Transverse colon (tissue), 4 donors: ENCODE measurements at regions not wholly inside any gene's neighbourhood (a gene's known extent, or its start where the extent isn't known, plus 50 kb on each side); places are given as distances from the start of the nearest gene placed in this dataset.

Experiments used
- DNase-seq: peaks from one replicate; pipeline ENCODE4 v3.0.0-alpha.2; 2019
- H3K27ac ChIP-seq, 4 donors: fragments of 200-600 bp; sonication (generic); 2 replicates each; pipeline ENCODE4 v1.5.1; 2016 to 2018; ENCODE audit warnings: inconsistent platforms in 4 of 4
- H3K27me3 ChIP-seq: fragments of 200-600 bp; sonication (generic); 2 replicates; pipeline ENCODE4 v1.5.1; 2017; ENCODE audit warnings: inconsistent platforms
- H3K36me3 ChIP-seq, 4 donors: fragments of 200-600 bp; sonication (generic); 2 replicates each; pipeline ENCODE4 v1.5.1; 2017 to 2019; ENCODE audit warnings: inconsistent platforms in 4 of 4
- H3K4me1 ChIP-seq, 4 donors: fragments of 200-600 bp; sonication (generic); 2 replicates each; pipeline ENCODE4 v1.5.1; 2017 to 2020; ENCODE audit warnings: inconsistent platforms in 4 of 4
- H3K4me3 ChIP-seq, 4 donors: fragments of 200-600 bp; sonication (generic); 1 replicate in 1 of 4; 2 replicates in 3 of 4; pipeline versions ENCODE4 v1.5.1 to v1.6.1; 2017 to 2019; ENCODE audit warnings: inconsistent platforms in 4 of 4
- H3K9me3 ChIP-seq, 2 donors: fragments of 200-600 bp; sonication (generic); 2 replicates each; pipeline ENCODE4 v1.5.1; 2017 to 2019; ENCODE audit warnings: inconsistent platforms in 2 of 2
- EP300 ChIP-seq: sonication (generic); formaldehyde crosslinking; IDR thresholded peaks from one replicate; pipeline ENCODE4 v1.6.1; 2017; ENCODE audit warnings: antibody characterized with exemption, low read depth
- POLR2A ChIP-seq: fragments of 450-650 bp; IDR thresholded peaks from one replicate; pipeline ENCODE4 v1.6.1; 2016; ENCODE audit warnings: antibody characterized with exemption, mild to moderate bottlenecking, moderate library complexity
- POLR2AphosphoS5 ChIP-seq, 3 donors: sonication (generic); formaldehyde crosslinking; IDR thresholded peaks; one replicate each; pipeline ENCODE4 v1.6.1; 2016; ENCODE audit warnings: antibody characterized with exemption in 3 of 3
- WGBS, 2 donors: methylation state at CpG; one replicate each; pipeline ENCODE4 v1.1.5; 2018; ENCODE audit warnings: low coverage in 1 of 2; 5-methylcytosine and 5-hydroxymethylcytosine counted together
- in situ Hi-C, 4 donors: fragments of 200-750 bp; cut with MboI; loops; one replicate each; pipeline versions ENCODE4 v1.15.0 to v1.15.1; 2017; ENCODE audit warnings: low sequenced_read_pairs in 3 of 4, low pct_ligation_motif_present in 1 of 4, low pct_unique_long_range_greater_than_20kb in 1 of 4
- intact Hi-C: fragments of 100-400 bp; cut with DNase I; formaldehyde crosslinking; loops from one replicate; pipeline ENCODE4 v1.15.1; 2023; ENCODE audit warnings: low total_unique reads
- TF ChIP-seq, protein P1 (sequence below), 5 experiments: fragments of 200-600 bp in 3 of 5; fragments of 450-650 bp in 2 of 5; sonication (generic) in 3 of 5; IDR thresholded peaks; 1 replicate in 2 of 5; 2 replicates in 3 of 5; pipeline ENCODE4 v1.5.1; 2016 to 2017; ENCODE audit warnings: antibody characterized with exemption in 5 of 5, inconsistent platforms in 3 of 5, mild to moderate bottlenecking in 2 of 5, moderate library complexity in 1 of 5

DNA sequence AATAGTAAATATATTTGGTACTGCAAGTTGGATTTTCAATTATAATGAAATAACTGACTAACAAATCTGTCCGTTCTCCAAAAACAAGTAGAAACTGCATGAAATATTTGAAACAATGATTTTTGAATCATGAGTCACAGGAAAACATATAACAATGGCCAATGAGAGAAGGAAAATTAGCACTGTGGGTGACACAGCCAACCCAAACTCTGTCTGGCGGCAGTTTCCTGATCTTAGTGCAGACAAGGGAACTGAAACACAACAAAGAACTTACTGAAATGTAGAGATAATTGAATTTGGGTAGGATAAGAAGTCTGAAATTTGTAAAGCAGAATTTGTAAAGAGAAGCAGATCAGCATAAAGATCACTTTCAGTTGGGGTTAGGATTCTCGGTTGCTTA, 2743.3 kb upstream of the PCDH20 start:
- Histone ChIP-seq H3K36me3 (no peaks in the 10 kb centered on the region), H3K4me1 (no peaks in the 10 kb centered on the region), H3K27ac (no peak overlapping the region), H3K9me3 (no peaks in the 10 kb centered on the region), H3K4me3 (no peak overlapping the region), H3K27me3 (no peaks in the 10 kb centered on the region)
- DNase-seq, result no peak
- in situ Hi-C loops (no loop called here), intact Hi-C loops (no loop called here)
- 48 to 67% methylated on average over 3 of the region's 3 CpGs for WGBS, 2 donors
- TF ChIP-seq EP300, result no peak
- no peak for TF ChIP-seq POLR2AphosphoS5 (IDR thresholded peaks at IDR 0.05)
- TF ChIP-seq, protein P1, sequence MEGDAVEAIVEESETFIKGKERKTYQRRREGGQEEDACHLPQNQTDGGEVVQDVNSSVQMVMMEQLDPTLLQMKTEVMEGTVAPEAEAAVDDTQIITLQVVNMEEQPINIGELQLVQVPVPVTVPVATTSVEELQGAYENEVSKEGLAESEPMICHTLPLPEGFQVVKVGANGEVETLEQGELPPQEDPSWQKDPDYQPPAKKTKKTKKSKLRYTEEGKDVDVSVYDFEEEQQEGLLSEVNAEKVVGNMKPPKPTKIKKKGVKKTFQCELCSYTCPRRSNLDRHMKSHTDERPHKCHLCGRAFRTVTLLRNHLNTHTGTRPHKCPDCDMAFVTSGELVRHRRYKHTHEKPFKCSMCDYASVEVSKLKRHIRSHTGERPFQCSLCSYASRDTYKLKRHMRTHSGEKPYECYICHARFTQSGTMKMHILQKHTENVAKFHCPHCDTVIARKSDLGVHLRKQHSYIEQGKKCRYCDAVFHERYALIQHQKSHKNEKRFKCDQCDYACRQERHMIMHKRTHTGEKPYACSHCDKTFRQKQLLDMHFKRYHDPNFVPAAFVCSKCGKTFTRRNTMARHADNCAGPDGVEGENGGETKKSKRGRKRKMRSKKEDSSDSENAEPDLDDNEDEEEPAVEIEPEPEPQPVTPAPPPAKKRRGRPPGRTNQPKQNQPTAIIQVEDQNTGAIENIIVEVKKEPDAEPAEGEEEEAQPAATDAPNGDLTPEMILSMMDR (IDR thresholded peaks at IDR 0.05), result no peak
- TF ChIP-seq POLR2A, result no peak

GRCh38 chr13:64154514-64154913, 2738.9 kb upstream of the PCDH20 start:
- Histone ChIP-seq H3K36me3 (no peaks in the 10 kb centered on the region), H3K27me3 (no peaks in the 10 kb centered on the region), H3K4me1 (no peaks in the 10 kb centered on the region), H3K4me3 (no peak overlapping the region), H3K27ac (no peak overlapping the region), H3K9me3 (peaks cover 0 to 4% of the 10 kb centered on the region in 2 donors)
- 81 to 88% methylated on average over 1 of the region's 1 CpG for WGBS, 2 donors
- in situ Hi-C loops, result no loop called here
- DNase-seq, result no peak
- intact Hi-C loops, result no loop called here
- no peak for TF ChIP-seq POLR2A
- no peak for TF ChIP-seq POLR2AphosphoS5 (IDR thresholded peaks at IDR 0.05)
- TF ChIP-seq, protein P1 (IDR thresholded peaks at IDR 0.05), result no peak
- TF ChIP-seq EP300, result no peak

DNA sequence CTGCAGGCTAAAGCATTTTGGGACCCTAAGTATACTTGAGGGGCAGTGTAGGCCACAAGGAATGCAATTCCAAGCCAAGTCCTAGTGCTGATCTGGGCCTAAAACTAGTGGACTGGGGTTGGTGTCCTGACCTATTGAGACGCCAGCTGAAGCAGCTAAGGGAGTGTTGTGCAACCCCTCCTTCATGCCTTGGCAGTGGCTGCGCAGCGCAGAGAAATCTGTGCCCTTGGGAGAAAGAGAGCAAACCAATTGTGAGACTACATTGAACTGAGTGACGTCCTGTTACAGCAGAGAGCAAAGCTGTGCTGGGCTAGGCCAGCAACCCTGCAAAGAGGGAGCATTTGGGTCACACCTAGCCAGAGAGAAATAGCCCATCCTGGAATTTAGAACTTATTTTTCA, 2715.0 kb upstream of the PCDH20 start:
- no peaks in the 10 kb centered on the region for H3K9me3 ChIP-seq
- no peak overlapping the region for H3K4me3 ChIP-seq
- in situ Hi-C loops, result no loop called here
- H3K27ac ChIP-seq, result no peak overlapping the region
- intact Hi-C loops, result no loop called here
- DNase-seq, result no peak
- 87% methylated on average over 4 of the region's 4 CpGs; no CpG with 5 or more reads in 1 of the 2 donors for WGBS, 2 donors
- no peaks in the 10 kb centered on the region for H3K4me1 ChIP-seq
- H3K36me3 ChIP-seq, result no peaks in the 10 kb centered on the region
- no peaks in the 10 kb centered on the region for H3K27me3 ChIP-seq
- no peak for TF ChIP-seq EP300
- no peak for TF ChIP-seq POLR2A
- TF ChIP-seq, protein P1 (IDR thresholded peaks at IDR 0.05), result no peak
- TF ChIP-seq POLR2AphosphoS5 (IDR thresholded peaks at IDR 0.05), result no peak

- 28% methylated on average over 3 of the region's 3 CpGs; no CpG with 5 or more reads in 1 of the 2 donors for WGBS, 2 donors
- no peaks in the 10 kb centered on the region for H3K36me3 ChIP-seq
- H3K27ac ChIP-seq, result no peak overlapping the region
- H3K27me3 ChIP-seq, result no peaks in the 10 kb centered on the region
- H3K9me3 ChIP-seq, result no peaks in the 10 kb centered on the region
- in situ Hi-C loops, result no loop called here
- intact Hi-C loops, result no loop called here
- no peaks in the 10 kb centered on the region for H3K4me1 ChIP-seq
- H3K4me3 ChIP-seq, result no peak overlapping the region
- TF ChIP-seq POLR2A, result no peak
- no peak for TF ChIP-seq EP300
- no peak for DNase-seq
Measured at GRCh38 chr13:64130171-64130570, 2714.5 kb upstream of the PCDH20 start.

DNA sequence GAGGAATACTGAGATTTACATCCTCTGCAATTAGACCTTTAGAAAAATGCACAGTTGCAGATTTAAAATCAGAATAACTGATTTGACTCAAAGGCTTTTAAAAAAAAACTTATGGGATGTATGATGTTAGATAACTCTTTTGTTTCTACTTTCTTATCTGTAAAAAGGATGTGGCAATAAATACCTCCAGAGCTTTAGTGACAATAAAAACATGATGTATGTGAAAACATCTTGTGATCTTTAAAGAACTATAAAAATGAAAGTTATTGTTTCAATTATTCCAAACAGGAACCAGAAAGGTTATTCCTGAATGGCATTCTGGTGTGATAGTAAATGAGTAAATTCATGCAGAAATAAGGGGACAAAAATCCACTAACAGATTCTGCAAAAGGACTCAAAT, 2712.2 kb upstream of the PCDH20 start:
- intact Hi-C loops (no loop called here), in situ Hi-C loops (no loop called here)
- no peak for TF ChIP-seq POLR2AphosphoS5 (IDR thresholded peaks at IDR 0.05)
- TF ChIP-seq, protein P1 (IDR thresholded peaks at IDR 0.05), result no peak
- no peak for TF ChIP-seq POLR2A
- TF ChIP-seq EP300, result no peak
- Histone ChIP-seq H3K9me3 (no peaks in the 10 kb centered on the region), H3K4me1 (no peaks in the 10 kb centered on the region), H3K4me3 (no peak overlapping the region), H3K27ac (no peak overlapping the region), H3K36me3 (no peaks in the 10 kb centered on the region), H3K27me3 (no peaks in the 10 kb centered on the region)
- DNase-seq, result no peak
